ENCODE measurements at regions not wholly inside any gene's neighbourhood (a gene's known extent, or its start where the extent isn't known, plus 50 kb on each side); places are given as distances from the start of the nearest gene placed in this dataset.

GRCh38 chr14:87186737-87187136 lies 806.2 kb downstream of the GALC start:
- no peaks in the 10 kb centered on the region for H3K36me3 ChIP-seq
- DNase-seq = no peak
- no peaks in the 10 kb centered on the region for H3K27me3 ChIP-seq
- intact Hi-C loops (cut with DNase I) = no loop called here
- H3K4me1 ChIP-seq = no peaks in the 10 kb centered on the region
- WGBS, 2 donors = 69 to 70% methylated on average over 5 of the region's 5 CpGs
- no peaks in the 10 kb centered on the region for H3K9me3 ChIP-seq
- H3K4me3 ChIP-seq = no peak overlapping the region
- TF ChIP-seq POLR2A (IDR thresholded peaks at IDR 0.05) = no peak
- no peak for TF ChIP-seq CTCF (IDR thresholded peaks at IDR 0.05)
- no peak overlapping the region for H3K27ac ChIP-seq

DNA sequence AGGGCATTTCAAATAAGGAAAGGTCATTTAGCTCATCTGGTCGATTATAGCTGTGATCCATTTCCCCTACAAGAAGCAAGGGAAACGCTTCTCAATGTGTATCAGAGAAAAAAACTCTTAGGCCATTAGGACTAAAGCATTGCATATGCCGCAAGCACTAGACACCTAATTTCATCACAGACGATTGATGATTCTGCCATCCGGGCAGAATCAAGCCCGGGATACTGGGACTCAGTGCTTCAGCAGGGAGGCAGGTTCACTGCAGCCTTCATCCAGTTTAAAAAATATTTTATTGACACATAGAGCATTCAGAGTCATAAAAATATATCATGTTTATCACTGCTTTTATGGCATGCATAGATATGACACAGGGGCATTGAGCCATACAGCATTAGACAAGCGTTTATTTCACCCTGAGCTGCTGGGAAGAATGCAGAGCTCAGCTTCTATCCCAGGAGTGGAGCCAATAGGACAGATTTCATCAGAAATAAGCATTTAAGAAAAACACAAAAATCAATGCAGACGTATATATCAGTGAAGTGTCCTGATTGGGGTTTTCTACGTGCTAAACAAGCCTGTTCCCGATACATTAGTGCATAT lies 806.9 kb downstream of the GALC start:
- Histone ChIP-seq H3K27ac (no peak overlapping the region), H3K27me3 (no peaks in the 10 kb centered on the region), H3K4me3 (no peak overlapping the region), H3K9me3 (no peaks in the 10 kb centered on the region), H3K36me3 (no peaks in the 10 kb centered on the region), H3K4me1 (no peaks in the 10 kb centered on the region)
- intact Hi-C loops (cut with DNase I) = no loop called here
- 44 to 51% methylated on average over 10 of the region's 10 CpGs for WGBS, 2 donors
- DNase-seq = no peak
- no peak for TF ChIP-seq POLR2A (IDR thresholded peaks at IDR 0.05)
- TF ChIP-seq CTCF (IDR thresholded peaks at IDR 0.05) = no peak

- H3K9me3 ChIP-seq = no peaks in the 10 kb centered on the region
- TF ChIP-seq POLR2A (IDR thresholded peaks at IDR 0.05) (no peak), CTCF (IDR thresholded peaks at IDR 0.05) (no peak)
- no peaks in the 10 kb centered on the region for H3K4me1 ChIP-seq
- H3K4me3 ChIP-seq = no peak overlapping the region
- no peak overlapping the region for H3K27ac ChIP-seq
- no peaks in the 10 kb centered on the region for H3K36me3 ChIP-seq
- no peak for DNase-seq
- intact Hi-C loops (cut with DNase I) = no loop called here
- H3K27me3 ChIP-seq = no peaks in the 10 kb centered on the region
- WGBS, 2 donors = 59 to 77% methylated on average over 4 of the region's 4 CpGs
These were observed 808.8 kb downstream of the GALC start for GRCh38 chr14:87184180-87184579.

DNA sequence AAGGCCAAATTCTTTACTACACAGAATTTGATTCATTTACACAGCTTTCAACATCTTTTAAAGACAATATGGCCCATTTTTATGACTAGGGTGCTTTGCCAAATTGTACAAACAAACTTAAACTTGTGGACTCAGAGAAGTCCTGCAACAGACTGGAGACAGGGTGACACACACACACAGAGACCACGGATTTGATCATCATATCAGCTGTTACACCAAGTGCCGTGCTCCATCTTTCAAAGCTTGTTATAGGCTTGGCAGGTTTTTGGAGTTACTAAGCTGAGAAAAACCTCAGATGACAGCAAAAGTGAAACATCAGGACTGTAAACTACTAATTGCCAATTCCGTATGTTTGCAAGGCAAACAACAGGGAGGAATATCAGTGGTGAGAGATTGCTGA lies 811.7 kb downstream of the GALC start:
- TF ChIP-seq POLR2A (IDR thresholded peaks at IDR 0.05) (no peak), CTCF (IDR thresholded peaks at IDR 0.05) (no peak)

GRCh38 chr14:87179936-87180335 lies 813.0 kb downstream of the GALC start:
- no peak for TF ChIP-seq POLR2A (IDR thresholded peaks at IDR 0.05)
- no peak for TF ChIP-seq CTCF (IDR thresholded peaks at IDR 0.05)
- H3K4me3 ChIP-seq = no peak overlapping the region
- no peak overlapping the region for H3K27ac ChIP-seq
- 75 to 92% methylated on average over 4 to 6 of the region's 6 CpGs for WGBS, 2 donors
- H3K4me1 ChIP-seq = no peaks in the 10 kb centered on the region
- no peaks in the 10 kb centered on the region for H3K27me3 ChIP-seq
- no peaks in the 10 kb centered on the region for H3K36me3 ChIP-seq
- intact Hi-C loops (cut with DNase I) = no loop called here
- DNase-seq = no peak
- H3K9me3 ChIP-seq = no peaks in the 10 kb centered on the region

More for the DNA sequence above, 811.7 kb downstream of the GALC start:
- Histone ChIP-seq H3K4me3 (no peak overlapping the region), H3K4me1 (no peaks in the 10 kb centered on the region), H3K9me3 (no peaks in the 10 kb centered on the region), H3K27ac (no peak overlapping the region), H3K27me3 (no peaks in the 10 kb centered on the region), H3K36me3 (no peaks in the 10 kb centered on the region)
- intact Hi-C loops (cut with DNase I) = no loop called here
- no peak for DNase-seq
- 54 to 70% methylated on average over 3 of the region's 3 CpGs for WGBS, 2 donors

All from esophagus squamous epithelium (tissue), 5 donors.